ENCODE measurements at regions not wholly inside any gene's neighbourhood (a gene's known extent, or its start where the extent isn't known, plus 50 kb on each side); places are given as distances from the start of the nearest gene placed in this dataset.

DNA sequence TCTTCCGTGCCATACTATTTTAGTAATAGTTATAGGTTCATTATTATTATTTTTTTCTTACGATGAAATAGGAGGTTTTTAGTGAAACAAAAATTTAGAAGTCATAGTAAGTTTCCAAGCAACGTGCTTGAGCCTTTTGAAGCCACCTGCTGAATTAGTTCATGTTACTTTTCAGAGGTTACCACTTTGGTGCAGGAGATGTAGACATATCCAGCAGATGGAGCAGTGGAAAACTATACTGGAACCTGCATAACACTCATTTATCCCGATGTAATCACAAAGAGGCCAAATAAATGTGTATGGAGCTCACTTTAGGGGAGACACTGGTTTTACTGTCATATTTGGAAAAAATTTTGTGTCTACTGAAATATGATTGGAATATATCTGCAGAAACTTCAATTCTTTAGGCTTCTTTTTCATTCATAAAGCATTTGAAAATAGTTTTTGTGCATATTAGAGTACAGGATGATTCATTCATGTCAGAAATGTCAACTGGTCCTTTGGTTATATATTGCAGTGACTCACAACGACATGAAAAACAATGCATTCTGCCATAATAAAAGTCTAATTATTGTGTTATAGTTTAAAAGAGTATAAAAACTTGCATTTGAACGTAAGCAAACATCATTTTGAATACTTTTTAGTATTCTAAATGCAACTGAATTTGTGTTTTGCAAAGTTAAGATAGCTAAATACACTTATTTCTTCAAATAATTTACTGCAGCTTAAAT lies 2182.9 kb upstream of the TENM3 start:
- no peak overlapping the region for H2BK15ac ChIP-seq (ENCODE audit: low read depth, low read length)
- no peak overlapping the region for H3K56ac ChIP-seq (ENCODE audit: extremely low read depth, insufficient read depth, low read length)
- H4K20me1 ChIP-seq (ENCODE audit: insufficient read depth, low read length) = no peaks in the 10 kb centered on the region
- H3K9ac ChIP-seq (ENCODE audit: low read depth, low read length) = no peak overlapping the region
- in situ Hi-C loops (cut with MboI; ENCODE audit: low sequenced_read_pairs) = no loop called here
- DNase-seq (peak; percentile 37), ATAC-seq (ENCODE audit: low read depth) (no peak)
- H3K27ac ChIP-seq (ENCODE audit: insufficient read depth, low read length) = no peak overlapping the region
- ChIA-PET POLR2A (ENCODE audit: unreplicated experiment) (no interaction called here), CTCF (interaction anchor here (0.7 kb wide), 1 partner anchor 218 kb away, joined by 3 read pairs; no protein-coding TSS in a partner anchor)
- H4K5ac ChIP-seq (ENCODE audit: low read depth, low read length) = no peak overlapping the region
- H2BK5ac ChIP-seq (ENCODE audit: low read depth, low read length, poor library complexity, severe bottlenecking) = no peak overlapping the region
- H3K4me3 ChIP-seq (ENCODE audit: insufficient read depth, low read depth, low read length) = no peak overlapping the region
- TF ChIP-seq, protein P1, sequence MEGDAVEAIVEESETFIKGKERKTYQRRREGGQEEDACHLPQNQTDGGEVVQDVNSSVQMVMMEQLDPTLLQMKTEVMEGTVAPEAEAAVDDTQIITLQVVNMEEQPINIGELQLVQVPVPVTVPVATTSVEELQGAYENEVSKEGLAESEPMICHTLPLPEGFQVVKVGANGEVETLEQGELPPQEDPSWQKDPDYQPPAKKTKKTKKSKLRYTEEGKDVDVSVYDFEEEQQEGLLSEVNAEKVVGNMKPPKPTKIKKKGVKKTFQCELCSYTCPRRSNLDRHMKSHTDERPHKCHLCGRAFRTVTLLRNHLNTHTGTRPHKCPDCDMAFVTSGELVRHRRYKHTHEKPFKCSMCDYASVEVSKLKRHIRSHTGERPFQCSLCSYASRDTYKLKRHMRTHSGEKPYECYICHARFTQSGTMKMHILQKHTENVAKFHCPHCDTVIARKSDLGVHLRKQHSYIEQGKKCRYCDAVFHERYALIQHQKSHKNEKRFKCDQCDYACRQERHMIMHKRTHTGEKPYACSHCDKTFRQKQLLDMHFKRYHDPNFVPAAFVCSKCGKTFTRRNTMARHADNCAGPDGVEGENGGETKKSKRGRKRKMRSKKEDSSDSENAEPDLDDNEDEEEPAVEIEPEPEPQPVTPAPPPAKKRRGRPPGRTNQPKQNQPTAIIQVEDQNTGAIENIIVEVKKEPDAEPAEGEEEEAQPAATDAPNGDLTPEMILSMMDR (conservative IDR thresholded peaks at IDR 0.05; ENCODE audit: low read depth, low read length) = 0 out of 2 replicates have a peak, but pooled peaks have one; percentile 15
- no peak for TF ChIP-seq BHLHE40 (IDR thresholded peaks at IDR 0.05; ENCODE audit: low read depth, low read length)
- no peak overlapping the region for H4K91ac ChIP-seq (ENCODE audit: insufficient read depth, low read depth, low read length)
- H2AK5ac ChIP-seq (ENCODE audit: low read depth, low read length) = no peak overlapping the region
- no peak overlapping the region for H3K4ac ChIP-seq (ENCODE audit: low read depth, low read length)
- H3K23ac ChIP-seq (ENCODE audit: low read depth, low read length) = no peak overlapping the region; the same call in 1 of the 2 replicates
- dilution Hi-C loops (cut with HindIII; ENCODE audit: low sequenced_read_pairs, unreplicated experiment) = no loop called here
- WGBS, 2 experiments (ENCODE audit: extremely low coverage in 2 of 2, insufficient read length in 1 of 2) = no CpG with 5 or more reads among the region's 6 CpGs
- no peak overlapping the region for H2BK120ac ChIP-seq (ENCODE audit: low read depth, low read length)
- H2AK9ac ChIP-seq (replicated peaks; ENCODE audit: low read depth, low read length, poor library complexity) = no peak overlapping the region
- H3K27me3 ChIP-seq (ENCODE audit: control insufficient read depth, insufficient read depth, low read length) = peaks cover 12% of the 10 kb centered on the region
- H2BK20ac ChIP-seq (ENCODE audit: low read depth, low read length) = no peak overlapping the region
- no peaks in the 10 kb centered on the region for H3K79me1 ChIP-seq (ENCODE audit: low read depth in 1 of 2, low read length in 2 of 2)
- H4K8ac ChIP-seq (ENCODE audit: low read depth in 2 of 2, low read length in 2 of 2) = no peak overlapping the region
- no peak overlapping the region for H3K18ac ChIP-seq (ENCODE audit: low read depth, low read length)
- intact Hi-C loops (cut with micrococcal nuclease) = no loop called here
- no peaks in the 10 kb centered on the region for H3K36me3 ChIP-seq (ENCODE audit: control insufficient read depth, insufficient read depth, low read length)
- no TSS peak for BruUV-seq (replicated peaks)
- H3K9me3 ChIP-seq (ENCODE audit: control insufficient read depth, insufficient read depth, low read length) = no peaks in the 10 kb centered on the region
- no peaks in the 10 kb centered on the region for H3K4me1 ChIP-seq (ENCODE audit: control insufficient read depth, insufficient read depth, low read length)
- H2AFZ ChIP-seq (replicated peaks; ENCODE audit: low read length, poor library complexity) = no peak overlapping the region
- H3K4me2 ChIP-seq (ENCODE audit: low read depth, low read length) = no peak overlapping the region
- no peak overlapping the region for H3K14ac ChIP-seq (replicated peaks; ENCODE audit: low read depth, low read length)
- H3K9me1 ChIP-seq (ENCODE audit: insufficient read depth, low read length) = no peaks in the 10 kb centered on the region

Measured in IMR-90 (cell line).